Ascending aorta (tissue), 2 donors: ENCODE measurements at regions not wholly inside any gene's neighbourhood (a gene's known extent, or its start where the extent isn't known, plus 50 kb on each side); places are given as distances from the start of the nearest gene placed in this dataset.
"Not testable (repeated sequence)": the region's sequence is repeated elsewhere in the genome, so short reads cannot be mapped to it uniquely, and the experiment has no call there.

ENCODE experiments used
- DNase-seq, 2 donors: peaks; one replicate each; pipeline ENCODE4 v3.0.0-alpha.2; 2019; ENCODE audit warnings: low spot score in 2 of 2
- H3K27ac ChIP-seq, 2 donors: fragments of 200-600 bp; sonication (generic); one replicate each; pipeline ENCODE4 v1.5.1; 2016 to 2017; ENCODE audit warnings: mild to moderate bottlenecking in 1 of 2
- H3K27me3 ChIP-seq: fragments of 200-600 bp; sonication (generic); one replicate; pipeline ENCODE4 v1.5.1; 2017
- H3K36me3 ChIP-seq, 2 donors: fragments of 200-600 bp; sonication (generic); one replicate each; pipeline ENCODE4 v1.5.1; 2016
- H3K4me1 ChIP-seq, 2 donors: fragments of 200-600 bp; sonication (generic); one replicate each; pipeline ENCODE4 v1.5.1; 2016 to 2017; ENCODE audit warnings: mild to moderate bottlenecking in 1 of 2
- H3K4me3 ChIP-seq, 2 donors: fragments of 200-600 bp; sonication (generic); one replicate each; pipeline ENCODE4 v1.5.1; 2016 to 2017; ENCODE audit warnings: mild to moderate bottlenecking in 1 of 2
- H3K9me3 ChIP-seq, 2 donors: fragments of 200-600 bp; sonication (generic); one replicate each; pipeline ENCODE4 v1.5.1; 2016
- intact Hi-C: fragments of 100-400 bp; cut with DNase I; formaldehyde crosslinking; loops from one replicate; pipeline ENCODE4 v1.15.1; 2023
- TF ChIP-seq, protein P1 (sequence below), 3 experiments: fragments of 200-600 bp in 2 of 3; fragments of 450-650 bp in 1 of 3; sonication (generic) in 2 of 3; IDR thresholded peaks; one replicate each; pipeline ENCODE4 v1.5.1; 2016 to 2019; ENCODE audit warnings: antibody characterized with exemption in 3 of 3, mild to moderate bottlenecking in 1 of 3, moderate library complexity in 1 of 3

GRCh38 chr17:13843862-13844635 is 225.3 kb upstream of the COX10 start:
- Histone ChIP-seq H3K4me1 (no peaks in the 10 kb centered on the region), H3K4me3 (no peak overlapping the region), H3K9me3 (no peaks in the 10 kb centered on the region), H3K27me3 (no peaks in the 10 kb centered on the region), H3K27ac (no peak overlapping the region), H3K36me3 (no peaks in the 10 kb centered on the region)
- intact Hi-C loops = no loop called here
- TF ChIP-seq, protein P1, sequence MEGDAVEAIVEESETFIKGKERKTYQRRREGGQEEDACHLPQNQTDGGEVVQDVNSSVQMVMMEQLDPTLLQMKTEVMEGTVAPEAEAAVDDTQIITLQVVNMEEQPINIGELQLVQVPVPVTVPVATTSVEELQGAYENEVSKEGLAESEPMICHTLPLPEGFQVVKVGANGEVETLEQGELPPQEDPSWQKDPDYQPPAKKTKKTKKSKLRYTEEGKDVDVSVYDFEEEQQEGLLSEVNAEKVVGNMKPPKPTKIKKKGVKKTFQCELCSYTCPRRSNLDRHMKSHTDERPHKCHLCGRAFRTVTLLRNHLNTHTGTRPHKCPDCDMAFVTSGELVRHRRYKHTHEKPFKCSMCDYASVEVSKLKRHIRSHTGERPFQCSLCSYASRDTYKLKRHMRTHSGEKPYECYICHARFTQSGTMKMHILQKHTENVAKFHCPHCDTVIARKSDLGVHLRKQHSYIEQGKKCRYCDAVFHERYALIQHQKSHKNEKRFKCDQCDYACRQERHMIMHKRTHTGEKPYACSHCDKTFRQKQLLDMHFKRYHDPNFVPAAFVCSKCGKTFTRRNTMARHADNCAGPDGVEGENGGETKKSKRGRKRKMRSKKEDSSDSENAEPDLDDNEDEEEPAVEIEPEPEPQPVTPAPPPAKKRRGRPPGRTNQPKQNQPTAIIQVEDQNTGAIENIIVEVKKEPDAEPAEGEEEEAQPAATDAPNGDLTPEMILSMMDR (IDR thresholded peaks at IDR 0.05) = no peak
- no peak for DNase-seq

DNA sequence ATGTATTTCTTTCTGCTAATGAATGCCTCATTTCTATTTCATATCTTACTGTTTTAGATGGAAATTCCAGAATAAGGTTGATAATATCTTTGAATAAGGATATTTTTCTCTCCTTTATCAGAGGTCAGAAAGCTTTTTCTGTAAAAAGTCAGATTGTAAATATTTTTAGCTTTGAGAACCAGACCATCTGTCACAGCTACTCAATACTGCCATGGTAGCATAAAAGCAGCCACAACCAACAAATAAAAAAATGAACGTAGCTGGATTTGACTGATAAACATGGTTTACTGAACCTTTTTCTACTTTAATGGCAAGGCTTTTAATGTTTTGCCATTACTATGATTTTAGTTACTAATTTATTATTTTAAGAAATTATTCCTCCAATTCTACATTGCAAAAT is 217.4 kb upstream of the COX10 start:
- Histone ChIP-seq H3K4me3 (no peak overlapping the region), H3K27ac (no peak overlapping the region), H3K36me3 (no peaks in the 10 kb centered on the region), H3K27me3 (no peaks in the 10 kb centered on the region), H3K4me1 (no peaks in the 10 kb centered on the region), H3K9me3 (no peaks in the 10 kb centered on the region)
- intact Hi-C loops = no loop called here
- TF ChIP-seq, protein P1 (IDR thresholded peaks at IDR 0.05) = no peak
- no peak for DNase-seq

- H3K27ac ChIP-seq, intact Hi-C loops: not testable (repeated sequence)
Measured at GRCh38 chr17:13855730-13856129, 213.6 kb upstream of the COX10 start.

GRCh38 chr17:13862346-13862745 is 207.0 kb upstream of the COX10 start:
- Histone ChIP-seq H3K9me3 (peaks cover 0 to 2% of the 10 kb centered on the region in 2 donors), H3K4me3 (no peak overlapping the region), H3K27ac (no peak overlapping the region)

More at GRCh38 chr17:13855730-13856129, 213.6 kb upstream of the COX10 start:
- H3K4me3 ChIP-seq, H3K9me3 ChIP-seq, H3K36me3 ChIP-seq, DNase-seq, H3K4me1 ChIP-seq, H3K27me3 ChIP-seq: not testable (repeated sequence)

DNA sequence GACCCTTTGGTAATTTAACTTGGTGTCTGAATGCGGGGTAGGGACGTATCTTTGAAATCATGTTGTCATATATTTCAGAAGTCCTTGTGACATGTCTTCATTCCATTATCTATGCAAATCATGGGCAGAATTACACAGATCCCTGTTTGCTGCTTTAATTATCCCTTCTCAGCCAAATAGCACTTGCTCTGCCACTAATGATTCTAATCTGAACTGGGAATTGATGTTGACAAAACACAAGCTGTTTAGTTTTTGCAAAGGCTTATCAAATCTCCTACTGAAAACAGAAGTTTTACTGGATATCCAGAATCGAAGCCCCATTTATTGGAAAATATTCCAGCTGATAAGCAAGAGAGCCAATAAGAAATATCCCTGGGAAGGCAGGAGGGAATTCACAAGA is 205.9 kb upstream of the COX10 start:
- Histone ChIP-seq H3K4me3 (no peak overlapping the region), H3K9me3 (no peaks in the 10 kb centered on the region), H3K27ac (no peak overlapping the region), H3K36me3 (no peaks in the 10 kb centered on the region), H3K27me3 (no peaks in the 10 kb centered on the region), H3K4me1 (no peaks in the 10 kb centered on the region)
- intact Hi-C loops = no loop called here
- TF ChIP-seq, protein P1 (IDR thresholded peaks at IDR 0.05) = no peak
- no peak for DNase-seq

More at GRCh38 chr17:13862346-13862745, 207.0 kb upstream of the COX10 start:
- Histone ChIP-seq H3K27me3 (no peaks in the 10 kb centered on the region), H3K4me1 (no peaks in the 10 kb centered on the region), H3K36me3 (no peaks in the 10 kb centered on the region)
- TF ChIP-seq, protein P1 (IDR thresholded peaks at IDR 0.05) = no peak
- intact Hi-C loops = no loop called here
- no peak for DNase-seq

- H3K4me3 ChIP-seq = no peak overlapping the region
- TF ChIP-seq, protein P1 (IDR thresholded peaks at IDR 0.05) = no peak
Measured at GRCh38 chr17:13864521-13864920, 204.8 kb upstream of the COX10 start.

More at GRCh38 chr17:13864521-13864920, 204.8 kb upstream of the COX10 start:
- no peaks in the 10 kb centered on the region for H3K36me3 ChIP-seq
- H3K27me3 ChIP-seq = no peaks in the 10 kb centered on the region
- no peaks in the 10 kb centered on the region for H3K9me3 ChIP-seq
- H3K4me1 ChIP-seq = no peaks in the 10 kb centered on the region
- DNase-seq = no peak
- no peak overlapping the region for H3K27ac ChIP-seq
- intact Hi-C loops = no loop called here
